G401.6 (cell line): ENCODE measurements at regions not wholly inside any gene's neighbourhood (a gene's known extent, or its start where the extent isn't known, plus 50 kb on each side); places are given as distances from the start of the nearest gene placed in this dataset.
"Not testable (repeated sequence)": the region's sequence is repeated elsewhere in the genome, so short reads cannot be mapped to it uniquely, and the experiment has no call there.

Experiments used
- FAIRE-seq: peaks from 2 replicates; lab custom pipeline; 2012; peaks lifted over from hg19 to GRCh38; lab: Jason Lieb, UNC

GRCh38 chr9:26159575-26160392, 481.5 kb upstream of the TUSC1 start:
- no peak for FAIRE-seq

- FAIRE-seq = no peak
Observed at GRCh38 chr9:26158631-26159150, 480.4 kb upstream of the TUSC1 start.

DNA sequence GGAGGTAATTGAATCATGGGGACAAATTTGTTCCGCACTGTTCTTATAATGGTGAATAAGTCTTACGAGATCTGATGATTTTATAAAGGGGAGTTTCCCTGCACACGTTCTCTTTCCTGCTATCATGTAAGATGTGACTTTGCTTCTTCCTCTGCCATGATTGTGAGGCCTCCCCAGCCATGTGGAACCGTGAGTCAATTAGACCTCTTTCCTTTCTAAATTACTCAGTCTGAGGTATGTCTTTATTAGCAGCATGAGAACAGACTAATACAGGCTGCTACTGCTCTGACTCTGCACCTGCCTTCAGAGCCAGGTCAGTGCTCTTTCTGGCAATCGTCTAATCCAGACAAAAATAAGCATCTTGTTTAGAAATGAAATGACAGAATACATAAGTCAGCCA, 479.2 kb upstream of the TUSC1 start:
- FAIRE-seq = no peak

DNA sequence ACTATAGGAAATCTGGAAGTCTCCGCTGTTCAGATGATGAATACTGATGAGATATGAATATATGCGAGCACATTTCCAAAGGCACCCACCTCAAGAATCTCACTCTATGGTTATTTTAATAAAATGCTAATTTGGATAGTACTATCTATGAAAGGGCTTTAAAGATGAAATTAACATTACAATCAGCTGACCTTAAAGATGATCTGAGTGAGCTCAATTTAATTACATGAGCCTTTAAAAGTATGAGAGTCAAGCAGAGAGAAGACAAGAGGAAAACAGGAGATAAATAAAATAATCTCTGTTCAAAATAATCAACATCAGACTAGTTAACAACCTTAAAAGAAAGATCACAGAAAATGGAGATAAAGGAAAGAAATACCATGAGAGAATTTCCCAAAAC, 474.1 kb upstream of the TUSC1 start:
- no peak for FAIRE-seq

DNA sequence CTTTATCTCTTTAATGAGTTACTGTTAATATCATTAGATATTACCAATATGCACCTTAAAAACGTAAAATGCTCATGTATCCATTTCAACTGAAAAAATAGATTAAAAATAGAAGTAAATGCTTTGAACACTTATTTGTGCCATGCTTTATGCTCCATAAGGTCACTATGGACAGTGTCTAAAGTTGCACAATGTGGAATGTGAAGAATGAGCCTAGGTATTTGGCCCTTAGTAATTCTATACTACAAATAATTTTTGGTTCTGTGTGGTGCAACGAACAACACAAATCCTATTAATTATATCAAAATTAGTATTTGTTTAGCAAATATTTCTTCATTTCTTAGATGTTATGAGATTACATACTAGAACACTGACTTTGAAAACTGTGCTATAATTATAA, 469.9 kb upstream of the TUSC1 start:
- no peak for FAIRE-seq

GRCh38 chr9:26145938-26146337, 467.7 kb upstream of the TUSC1 start:
- no peak for FAIRE-seq

- no peak for FAIRE-seq
Observed at GRCh38 chr9:26142631-26143030, 464.4 kb upstream of the TUSC1 start.

DNA sequence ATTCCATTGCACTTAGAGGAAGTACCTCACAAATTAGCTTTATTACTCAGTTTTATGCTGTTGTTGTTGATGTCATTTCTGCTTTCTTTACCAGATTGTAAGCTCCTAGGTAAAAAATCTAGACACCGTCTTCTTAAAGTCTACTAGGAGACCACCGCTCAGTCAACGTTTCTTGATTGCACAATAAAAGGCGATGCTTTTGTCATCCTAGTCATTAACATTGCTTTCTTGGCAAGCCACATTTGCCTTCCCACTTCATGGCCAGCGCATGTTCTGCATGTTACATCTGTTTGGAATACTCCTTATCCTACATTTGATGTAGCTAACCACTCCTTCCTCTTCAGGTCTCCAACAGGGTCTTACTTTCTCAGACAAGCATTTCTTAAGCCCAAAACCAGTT, 464.0 kb upstream of the TUSC1 start:
- no peak for FAIRE-seq

DNA sequence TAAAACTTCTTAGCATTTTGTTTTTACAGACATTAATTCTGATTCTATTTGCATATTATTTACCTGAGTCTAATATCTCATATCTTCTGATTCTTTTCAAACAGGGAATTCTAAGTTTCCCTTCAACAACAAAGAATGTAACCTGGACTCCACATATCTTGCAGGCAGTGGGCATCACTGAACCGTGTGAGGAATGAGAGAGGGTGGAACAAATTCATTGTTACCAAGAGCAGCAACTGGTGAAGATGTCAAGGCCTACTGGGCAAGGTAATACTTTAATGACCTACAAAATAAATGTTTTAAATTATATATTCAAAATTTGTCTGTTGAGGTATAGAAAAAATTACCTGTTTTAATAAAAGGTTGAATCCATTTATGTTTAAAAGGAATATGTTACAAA, 455.3 kb upstream of the TUSC1 start:
- no peak for FAIRE-seq

DNA sequence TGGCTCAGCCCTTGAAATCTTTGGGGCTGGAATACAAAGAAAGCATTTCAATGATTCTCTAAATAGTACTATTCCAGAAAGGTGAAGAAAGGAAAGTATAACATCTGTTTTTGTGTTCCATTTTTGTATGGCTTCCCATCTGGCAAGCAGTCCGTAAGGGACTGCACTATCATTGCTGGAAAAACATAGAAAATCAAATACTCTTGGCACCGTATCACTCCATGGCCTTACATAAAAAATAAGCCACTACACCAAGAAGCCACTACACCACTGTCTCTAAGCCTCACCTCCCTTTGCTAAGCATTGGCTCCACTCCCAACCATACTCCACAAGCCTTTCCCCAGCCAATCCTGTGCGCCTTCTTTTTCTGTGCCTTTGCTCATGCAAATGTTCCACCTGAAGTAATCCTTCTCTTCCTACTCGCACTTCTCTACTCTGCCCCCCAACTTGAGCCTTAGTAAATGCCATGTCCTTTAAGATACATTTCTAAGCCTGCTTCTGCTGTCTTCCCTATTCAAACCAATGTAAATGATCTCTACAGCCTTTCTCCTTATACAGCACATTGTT, 454.6 kb upstream of the TUSC1 start:
- no peak for FAIRE-seq

DNA sequence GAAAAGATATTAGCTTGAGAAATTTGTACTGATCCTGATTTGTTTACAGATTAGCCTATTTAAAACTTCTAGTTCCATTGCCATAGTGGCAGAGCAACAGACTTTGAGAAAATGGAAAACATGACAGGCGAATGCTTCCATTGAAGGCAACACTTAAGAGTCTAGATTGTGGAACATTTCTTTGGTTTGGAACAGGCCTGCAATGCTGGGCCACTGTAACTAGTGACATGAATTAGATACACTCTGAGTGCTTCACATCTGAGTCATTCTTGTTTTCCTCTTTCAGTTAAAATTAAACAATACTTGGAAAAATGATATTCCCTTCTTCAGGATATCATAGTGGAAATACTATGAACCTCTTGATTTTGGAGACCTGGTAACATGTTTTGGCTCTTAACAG, 453.6 kb upstream of the TUSC1 start:
- no peak for FAIRE-seq

DNA sequence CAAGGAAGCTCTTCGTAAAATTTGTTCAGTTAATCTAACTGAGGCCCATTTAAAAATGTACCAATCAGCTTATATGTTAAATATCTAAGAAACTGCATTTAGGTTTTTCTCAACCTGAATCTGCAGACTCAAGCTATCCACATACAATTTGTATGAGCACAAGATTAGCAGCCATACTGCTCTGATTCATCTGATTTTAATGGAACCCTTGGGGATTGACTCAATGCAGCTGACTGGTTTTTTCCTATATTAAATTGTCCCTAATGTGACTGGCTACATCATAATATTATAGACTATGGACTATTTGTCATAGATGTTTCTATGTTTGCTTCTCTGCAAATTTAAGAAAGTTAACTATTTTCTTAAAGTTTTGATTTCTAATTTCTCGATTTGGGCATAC, 451.0 kb upstream of the TUSC1 start:
- FAIRE-seq = no peak

GRCh38 chr9:26125693-26126092, 447.4 kb upstream of the TUSC1 start:
- no peak for FAIRE-seq

- FAIRE-seq = not testable (repeated sequence)
Observed at GRCh38 chr9:26116085-26116484, 437.8 kb upstream of the TUSC1 start.

- no peak for FAIRE-seq
Observed at GRCh38 chr9:26112724-26113123, 434.5 kb upstream of the TUSC1 start.

DNA sequence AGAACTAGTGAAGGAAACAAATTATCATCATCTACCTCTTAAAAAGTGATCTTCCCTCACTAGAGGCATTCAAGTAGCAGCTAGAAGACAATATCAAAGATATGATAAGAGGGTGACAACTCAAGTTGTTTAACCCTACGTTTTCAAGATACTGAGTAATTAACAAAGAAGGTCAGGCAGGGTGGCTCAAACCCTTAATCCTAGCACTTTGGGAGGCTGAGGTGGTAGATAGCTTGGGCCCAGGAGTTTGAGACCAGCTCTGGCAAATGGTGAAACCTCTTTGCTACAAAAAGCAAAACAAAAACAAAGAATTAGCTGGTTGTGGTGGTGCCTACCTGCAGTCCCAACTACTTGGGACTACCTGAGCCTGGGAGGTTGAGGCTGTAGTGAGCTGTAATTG, 408.2 kb upstream of the TUSC1 start:
- no peak for FAIRE-seq

- no peak for FAIRE-seq
Observed at GRCh38 chr9:26081847-26082246, 403.6 kb upstream of the TUSC1 start.

DNA sequence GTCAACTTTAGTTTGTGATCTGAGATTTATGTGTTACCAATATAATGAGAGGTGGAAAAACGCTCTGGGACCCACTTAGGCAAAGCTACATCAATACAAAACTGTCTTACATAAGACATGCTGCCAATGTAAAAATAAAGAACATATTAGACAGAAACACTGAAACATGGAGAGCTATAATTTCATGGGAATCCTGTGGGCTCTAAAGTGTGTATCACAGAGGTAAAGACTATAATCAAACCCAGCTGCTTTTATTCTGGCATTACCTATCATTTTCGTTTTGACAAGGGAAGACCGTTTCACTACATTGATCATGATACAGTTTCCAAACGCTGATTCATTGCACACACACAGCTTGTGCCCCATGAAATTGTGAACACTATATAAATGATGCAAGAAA, 400.5 kb upstream of the TUSC1 start:
- FAIRE-seq = no peak

DNA sequence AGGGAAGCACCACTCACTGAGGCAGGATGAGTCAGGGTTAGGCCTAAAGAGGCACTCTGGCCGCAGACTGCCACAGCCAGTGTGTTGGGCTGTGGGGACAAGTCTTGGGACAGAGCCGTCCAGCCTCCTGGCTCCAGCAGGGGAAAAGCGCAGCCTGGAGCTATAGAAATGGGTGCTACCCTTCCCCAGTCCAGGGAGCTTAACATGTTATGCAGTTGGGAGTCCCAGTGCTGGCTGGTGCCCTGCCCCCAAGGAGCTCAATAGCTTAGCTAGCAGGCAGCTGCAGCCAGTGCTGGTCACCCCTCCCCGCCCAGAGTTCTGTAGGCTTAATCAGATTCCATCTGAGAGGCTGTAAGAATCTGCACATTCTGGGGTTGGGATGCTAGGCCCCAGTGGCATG, 399.6 kb upstream of the TUSC1 start:
- no peak for FAIRE-seq

DNA sequence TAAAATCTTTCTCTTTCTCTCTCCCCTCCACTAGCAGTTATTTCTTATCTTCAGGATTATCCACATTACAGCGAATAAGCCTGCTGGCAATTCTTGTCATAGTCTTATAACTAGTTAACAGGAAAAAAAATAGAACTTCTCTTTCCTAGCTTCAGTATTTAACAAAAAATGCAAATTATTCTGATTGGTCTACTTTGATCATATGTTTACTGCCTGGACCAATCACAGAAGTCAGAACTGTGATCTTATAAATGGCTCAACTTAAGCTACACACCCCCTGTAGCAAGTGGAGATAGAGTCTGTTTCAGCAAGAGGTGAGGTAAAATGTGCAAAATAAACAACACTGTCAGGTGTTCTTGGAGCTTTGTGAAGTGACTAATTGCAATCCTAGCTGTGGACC, 389.4 kb upstream of the TUSC1 start:
- FAIRE-seq = no peak

GRCh38 chr9:26066237-26066636, 388.0 kb upstream of the TUSC1 start:
- no peak for FAIRE-seq

- FAIRE-seq = no peak
Observed at GRCh38 chr9:26061948-26062575, 383.8 kb upstream of the TUSC1 start.

DNA sequence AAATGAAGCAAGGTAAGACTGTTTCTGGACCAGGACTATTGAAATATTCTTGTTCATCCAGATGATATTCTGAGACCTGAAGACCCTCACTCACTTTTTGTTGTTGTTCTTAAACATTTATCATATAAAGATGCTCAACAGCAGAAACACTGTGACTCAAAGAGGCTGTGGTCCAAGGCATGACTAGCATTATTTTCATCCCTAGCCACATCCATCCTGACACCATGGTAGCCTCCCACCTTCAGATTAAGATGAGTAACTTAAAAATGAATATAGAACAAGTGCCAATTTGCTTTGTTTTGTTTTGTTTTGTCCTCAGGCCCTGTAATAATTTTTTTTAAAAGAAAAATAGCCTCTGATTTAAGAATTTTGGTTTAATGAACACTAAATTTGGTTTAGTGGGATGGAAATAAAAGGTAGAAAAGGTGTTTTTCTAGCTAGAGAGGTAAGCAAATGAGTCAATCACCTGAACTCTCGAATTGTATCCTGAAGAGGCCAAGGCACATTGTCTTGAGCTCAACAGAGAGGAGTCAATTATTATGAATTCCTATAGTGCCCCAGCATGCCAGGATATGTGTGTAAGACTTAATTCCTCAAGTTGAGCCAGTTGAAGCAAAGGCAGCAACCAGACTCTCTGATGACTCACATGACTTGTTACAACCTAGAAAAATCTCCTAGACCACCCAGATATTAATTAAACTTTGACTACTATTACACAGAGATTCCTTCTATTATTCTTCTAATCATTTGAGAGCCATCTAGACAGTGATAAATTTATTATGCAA, 380.1 kb upstream of the TUSC1 start:
- no peak for FAIRE-seq
